ENCODE measurements at regions not wholly inside any gene's neighbourhood (a gene's known extent, or its start where the extent isn't known, plus 50 kb on each side); places are given as distances from the start of the nearest gene placed in this dataset.
"Not testable (repeated sequence)": the region's sequence is repeated elsewhere in the genome, so short reads cannot be mapped to it uniquely, and the experiment has no call there.

- no peak for ATAC-seq
- Mint-ChIP-seq H3K9me3 (no peaks in the 10 kb centered on the region), H3K27ac (no peak overlapping the region), H3K4me3 (no peak overlapping the region), H3K36me3 (no peaks in the 10 kb centered on the region), H3K4me1 (no peaks in the 10 kb centered on the region), H3K27me3 (no peaks in the 10 kb centered on the region)
Observed at GRCh38 chr9:101846161-101846560, 107.7 kb upstream of the GRIN3A start.

- Mint-ChIP-seq H3K36me3 (no peaks in the 10 kb centered on the region), H3K4me1 (no peaks in the 10 kb centered on the region), H3K27me3 (no peaks in the 10 kb centered on the region), H3K9me3 (peaks cover 3% of the 10 kb centered on the region), H3K27ac (no peak overlapping the region), H3K4me3 (no peak overlapping the region)
- no peak for ATAC-seq
Observed at GRCh38 chr9:101840694-101841188, 102.3 kb upstream of the GRIN3A start.

GRCh38 chr9:101838988-101839387 is 100.5 kb upstream of the GRIN3A start:
- H3K27ac Mint-ChIP-seq, H3K4me3 Mint-ChIP-seq, H3K36me3 Mint-ChIP-seq, H3K9me3 Mint-ChIP-seq, H3K4me1 Mint-ChIP-seq, ATAC-seq, H3K27me3 Mint-ChIP-seq: not testable (repeated sequence)

- Mint-ChIP-seq H3K27me3 (no peaks in the 10 kb centered on the region), H3K36me3 (no peaks in the 10 kb centered on the region), H3K4me3 (no peak overlapping the region), H3K27ac (no peak overlapping the region), H3K4me1 (no peaks in the 10 kb centered on the region), H3K9me3 (peaks cover 8% of the 10 kb centered on the region)
- no peak for ATAC-seq
Observed at GRCh38 chr9:101836021-101836420, 97.6 kb upstream of the GRIN3A start.

- ATAC-seq, result no peak
- no peaks in the 10 kb centered on the region for H3K36me3 Mint-ChIP-seq
- H3K27ac Mint-ChIP-seq, result no peak overlapping the region
- H3K27me3 Mint-ChIP-seq, result no peaks in the 10 kb centered on the region
- H3K4me1 Mint-ChIP-seq, result no peaks in the 10 kb centered on the region
- peaks cover 8% of the 10 kb centered on the region for H3K9me3 Mint-ChIP-seq
- no peak overlapping the region for H3K4me3 Mint-ChIP-seq
Observed at GRCh38 chr9:101832486-101832885, 94.0 kb upstream of the GRIN3A start.

GRCh38 chr9:101821450-101821849 is 83.0 kb upstream of the GRIN3A start:
- not testable (repeated sequence) for H3K27me3 Mint-ChIP-seq, H3K4me3 Mint-ChIP-seq, H3K4me1 Mint-ChIP-seq, H3K27ac Mint-ChIP-seq, ATAC-seq, H3K36me3 Mint-ChIP-seq
- H3K9me3 Mint-ChIP-seq, result peaks cover 13% of the 10 kb centered on the region

- not testable (repeated sequence) for H3K27me3 Mint-ChIP-seq, H3K27ac Mint-ChIP-seq, H3K4me3 Mint-ChIP-seq, ATAC-seq, H3K36me3 Mint-ChIP-seq, H3K4me1 Mint-ChIP-seq
- peaks cover 13% of the 10 kb centered on the region for H3K9me3 Mint-ChIP-seq
Observed at GRCh38 chr9:101820983-101821382, 82.5 kb upstream of the GRIN3A start.

- Mint-ChIP-seq H3K9me3 (no peaks in the 10 kb centered on the region), H3K4me1 (no peaks in the 10 kb centered on the region), H3K27me3 (no peaks in the 10 kb centered on the region), H3K27ac (no peak overlapping the region), H3K4me3 (no peak overlapping the region), H3K36me3 (no peaks in the 10 kb centered on the region)
- ATAC-seq, result no peak
Observed at GRCh38 chr9:101814064-101814463, 75.6 kb upstream of the GRIN3A start.

- ATAC-seq, result not testable (repeated sequence)
Observed at GRCh38 chr9:101807879-101808278, 69.4 kb upstream of the GRIN3A start.

GRCh38 chr9:101796044-101796443 is 57.6 kb upstream of the GRIN3A start:
- Mint-ChIP-seq H3K27ac (no peak overlapping the region), H3K4me1 (no peaks in the 10 kb centered on the region), H3K9me3 (no peaks in the 10 kb centered on the region), H3K27me3 (no peaks in the 10 kb centered on the region), H3K4me3 (no peak overlapping the region), H3K36me3 (no peaks in the 10 kb centered on the region)
- no peak for ATAC-seq

More at GRCh38 chr9:101807879-101808278, 69.4 kb upstream of the GRIN3A start:
- H3K27ac Mint-ChIP-seq, H3K9me3 Mint-ChIP-seq, H3K4me1 Mint-ChIP-seq, H3K27me3 Mint-ChIP-seq, H3K36me3 Mint-ChIP-seq, H3K4me3 Mint-ChIP-seq: not testable (repeated sequence)

- Mint-ChIP-seq H3K36me3 (no peaks in the 10 kb centered on the region), H3K9me3 (no peaks in the 10 kb centered on the region), H3K4me1 (no peaks in the 10 kb centered on the region), H3K27me3 (no peaks in the 10 kb centered on the region), H3K27ac (no peak overlapping the region), H3K4me3 (no peak overlapping the region)
- ATAC-seq, result no peak
Observed at GRCh38 chr9:101795147-101795546, 56.7 kb upstream of the GRIN3A start.

- Mint-ChIP-seq H3K27me3 (no peaks in the 10 kb centered on the region), H3K4me3 (no peak overlapping the region), H3K9me3 (no peaks in the 10 kb centered on the region), H3K4me1 (no peaks in the 10 kb centered on the region), H3K27ac (no peak overlapping the region), H3K36me3 (no peaks in the 10 kb centered on the region)
- ATAC-seq, result no peak
Observed at GRCh38 chr9:101792475-101792874, 54.0 kb upstream of the GRIN3A start.

- H3K27ac Mint-ChIP-seq, result no peak overlapping the region
- ATAC-seq, result no peak
- no peaks in the 10 kb centered on the region for H3K27me3 Mint-ChIP-seq
- H3K4me1 Mint-ChIP-seq, result no peaks in the 10 kb centered on the region
- no peaks in the 10 kb centered on the region for H3K36me3 Mint-ChIP-seq
- no peak overlapping the region for H3K4me3 Mint-ChIP-seq
- H3K9me3 Mint-ChIP-seq, result no peaks in the 10 kb centered on the region
Observed at GRCh38 chr9:101791938-101792337, 53.5 kb upstream of the GRIN3A start.

GRCh38 chr9:101791533-101791932 is 53.1 kb upstream of the GRIN3A start:
- Mint-ChIP-seq H3K4me3 (no peak overlapping the region), H3K27ac (no peak overlapping the region), H3K9me3 (no peaks in the 10 kb centered on the region), H3K4me1 (no peaks in the 10 kb centered on the region), H3K27me3 (no peaks in the 10 kb centered on the region), H3K36me3 (no peaks in the 10 kb centered on the region)
- ATAC-seq, result no peak
